ENCODE measurements at regions not wholly inside any gene's neighbourhood (a gene's known extent, or its start where the extent isn't known, plus 50 kb on each side); places are given as distances from the start of the nearest gene placed in this dataset.

- no peak for TF ChIP-seq CTCF (conservative IDR thresholded peaks at IDR 0.05)
- TF ChIP-seq EZH2 (IDR thresholded peaks at IDR 0.05; ENCODE audit: low read depth): no peak
Observed at GRCh38 chr1:70762386-70762785, 285.2 kb downstream of the PTGER3 start.

Measured in PC-9 (cell line).